ENCODE measurements at regions not wholly inside any gene's neighbourhood (a gene's known extent, or its start where the extent isn't known, plus 50 kb on each side); places are given as distances from the start of the nearest gene placed in this dataset.

DNA sequence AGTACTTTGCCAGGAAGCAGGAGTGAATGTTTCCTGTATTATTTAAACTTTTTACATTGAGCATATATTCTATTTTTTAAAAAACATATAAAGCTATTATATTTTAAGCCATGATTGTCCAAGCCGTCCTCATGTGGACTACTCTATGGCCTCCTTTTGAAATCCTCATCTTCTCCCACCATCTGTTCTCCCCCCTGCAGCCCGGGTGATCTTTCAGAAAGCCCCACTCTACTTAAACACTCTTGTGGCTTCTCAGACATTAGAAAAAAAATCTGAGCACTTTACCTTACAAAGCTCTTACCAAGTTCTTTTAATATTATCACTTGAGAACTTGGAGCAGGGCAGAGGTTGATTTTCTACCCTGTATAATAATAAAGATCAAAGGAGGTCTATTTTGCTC is 95.4 kb downstream of the CAVIN4 start:
- H3K9me3 Mint-ChIP-seq: no peaks in the 10 kb centered on the region
- no peaks in the 10 kb centered on the region for H3K36me3 Mint-ChIP-seq (ENCODE audit: low read depth)
- CTCF ChIA-PET: interaction anchor here (0.6 kb wide), 1 partner anchor 1424 kb away, joined by 3 read pairs; no protein-coding TSS in a partner anchor
- no peak for DNase-seq
- intact Hi-C loops (cut with micrococcal nuclease): no loop called here
- no peak overlapping the region for H3K27ac Mint-ChIP-seq
- peaks cover 4% of the 10 kb centered on the region for H3K27me3 Mint-ChIP-seq (ENCODE audit: low read depth)
- H3K4me3 Mint-ChIP-seq: no peak overlapping the region
- no peaks in the 10 kb centered on the region for H3K4me1 Mint-ChIP-seq (ENCODE audit: low read depth)

DNA sequence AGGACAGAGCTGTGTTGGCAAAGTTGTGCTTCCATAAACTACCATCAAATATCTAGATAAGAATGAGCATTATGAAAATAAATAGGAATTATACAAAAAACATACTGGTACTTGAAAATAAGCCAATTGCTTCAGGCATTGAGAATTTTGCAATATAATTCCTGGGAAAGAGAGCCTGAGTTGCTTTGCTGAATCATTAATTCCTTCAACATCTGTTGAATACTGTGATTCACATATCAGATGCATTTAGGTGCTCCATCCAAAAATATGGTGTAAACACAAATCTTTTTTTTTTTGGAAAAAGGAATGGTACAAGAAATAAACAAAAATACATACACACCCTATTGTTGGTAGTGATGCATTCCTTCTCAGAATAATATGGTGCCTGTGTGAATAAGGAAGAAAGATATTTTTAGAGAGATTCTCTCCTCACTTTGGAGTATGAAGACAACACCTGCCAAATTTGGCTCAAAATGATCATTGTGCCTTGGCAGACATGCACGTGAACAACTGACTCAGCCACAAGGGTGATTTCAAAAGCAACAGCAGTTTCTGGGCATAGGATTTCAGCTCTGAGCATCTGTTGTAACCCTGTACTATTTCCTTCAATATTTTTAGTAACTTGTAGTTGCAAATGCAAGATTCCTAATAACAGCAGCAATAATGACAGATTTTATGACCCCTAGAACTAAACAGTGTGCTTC is 96.7 kb downstream of the CAVIN4 start:
- CTCF ChIA-PET: no interaction called here
- no peaks in the 10 kb centered on the region for H3K4me1 Mint-ChIP-seq (ENCODE audit: low read depth)
- peaks cover 2% of the 10 kb centered on the region for H3K27me3 Mint-ChIP-seq (ENCODE audit: low read depth)
- no peak for DNase-seq
- H3K9me3 Mint-ChIP-seq: no peaks in the 10 kb centered on the region
- H3K4me3 Mint-ChIP-seq: no peak overlapping the region
- intact Hi-C loops (cut with micrococcal nuclease): no loop called here
- no peaks in the 10 kb centered on the region for H3K36me3 Mint-ChIP-seq (ENCODE audit: low read depth)
- no peak overlapping the region for H3K27ac Mint-ChIP-seq

DNA sequence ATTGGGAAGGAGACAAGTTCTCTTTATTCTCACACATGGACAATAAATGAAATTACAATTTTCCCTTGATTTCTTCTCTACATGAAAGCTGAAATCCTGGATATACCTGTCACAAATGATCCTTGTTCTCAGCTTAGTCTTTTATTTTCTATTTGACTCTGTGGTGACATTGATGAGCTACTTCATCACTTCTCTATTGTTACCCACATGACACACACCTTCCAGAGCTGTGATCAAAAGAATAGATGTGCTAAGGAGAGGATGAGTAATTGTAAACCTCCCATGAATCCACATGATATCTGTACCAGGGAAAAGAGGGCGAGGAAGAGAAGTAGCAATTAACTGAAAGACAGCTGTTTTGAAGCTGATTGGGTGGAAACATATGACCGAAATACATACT is 102.0 kb downstream of the CAVIN4 start:
- intact Hi-C loops (cut with micrococcal nuclease): no loop called here
- no peaks in the 10 kb centered on the region for H3K9me3 Mint-ChIP-seq
- H3K4me3 Mint-ChIP-seq: no peak overlapping the region
- DNase-seq: no peak
- CTCF ChIA-PET: interaction anchor here (1.4 to 1.6 kb wide), 2 partner anchors 21 to 34 kb away, joined by 5 to 6 read pairs; no protein-coding TSS in a partner anchor
- no peaks in the 10 kb centered on the region for H3K27me3 Mint-ChIP-seq (ENCODE audit: low read depth)
- H3K36me3 Mint-ChIP-seq (ENCODE audit: low read depth): no peaks in the 10 kb centered on the region
- no peaks in the 10 kb centered on the region for H3K4me1 Mint-ChIP-seq (ENCODE audit: low read depth)
- no peak overlapping the region for H3K27ac Mint-ChIP-seq

DNA sequence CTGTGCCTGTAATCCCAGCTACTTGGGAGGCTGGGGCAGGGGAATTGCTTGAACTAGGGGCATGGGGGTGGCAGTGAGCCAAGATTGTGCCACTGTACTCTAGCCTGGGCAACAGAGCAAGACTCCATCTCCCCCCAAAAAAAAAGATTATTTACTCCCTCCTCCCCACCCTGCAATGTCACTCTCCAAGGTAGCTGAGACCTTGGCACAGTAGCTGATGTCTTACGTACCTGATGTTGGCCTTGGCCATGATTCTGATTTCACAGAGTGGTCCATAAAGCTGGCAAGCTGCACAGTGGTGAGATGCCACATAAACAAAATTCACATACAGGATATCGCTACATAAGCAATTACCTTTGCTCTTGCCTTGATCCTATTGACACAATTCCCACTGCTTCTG is 108.5 kb downstream of the CAVIN4 start:
- CTCF ChIA-PET: interaction anchor here (0.6 kb wide), 1 partner anchor 32 kb away, joined by 3 read pairs; no protein-coding TSS in a partner anchor
- Mint-ChIP-seq H3K4me1 (ENCODE audit: low read depth) (peaks cover 3% of the 10 kb centered on the region), H3K36me3 (ENCODE audit: low read depth) (no peaks in the 10 kb centered on the region), H3K27ac (no peak overlapping the region), H3K4me3 (no peak overlapping the region), H3K9me3 (no peaks in the 10 kb centered on the region), H3K27me3 (ENCODE audit: low read depth) (peaks cover 20% of the 10 kb centered on the region)
- intact Hi-C loops (cut with micrococcal nuclease): no loop called here
- no peak for DNase-seq

DNA sequence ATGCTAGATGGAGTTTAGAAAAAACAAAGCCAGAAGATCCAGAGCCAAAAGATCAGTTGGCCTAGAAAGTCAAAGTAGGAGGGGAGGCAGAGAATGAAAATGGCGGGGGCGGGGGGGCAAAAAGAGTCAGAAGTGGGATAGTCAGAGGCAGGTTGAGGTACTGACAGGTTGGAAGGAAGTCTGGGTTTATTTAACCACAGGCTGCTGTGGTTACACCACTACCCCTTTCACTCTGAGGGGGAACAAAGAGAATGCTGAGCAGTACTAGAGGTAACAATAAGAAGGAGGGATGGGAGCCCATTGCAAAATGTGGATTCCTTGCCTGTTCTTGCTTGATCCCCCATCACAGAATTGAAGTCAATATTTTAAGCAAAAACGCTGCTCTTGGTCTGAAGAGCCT is 111.8 kb downstream of the CAVIN4 start:
- Mint-ChIP-seq H3K27me3 (ENCODE audit: low read depth) (peaks cover 20% of the 10 kb centered on the region), H3K9me3 (no peaks in the 10 kb centered on the region), H3K4me3 (no peak overlapping the region), H3K4me1 (ENCODE audit: low read depth) (peaks cover 3% of the 10 kb centered on the region), H3K27ac (no peak overlapping the region), H3K36me3 (ENCODE audit: low read depth) (no peaks in the 10 kb centered on the region)
- intact Hi-C loops (cut with micrococcal nuclease): no loop called here
- DNase-seq: no peak
- CTCF ChIA-PET: no interaction called here

DNA sequence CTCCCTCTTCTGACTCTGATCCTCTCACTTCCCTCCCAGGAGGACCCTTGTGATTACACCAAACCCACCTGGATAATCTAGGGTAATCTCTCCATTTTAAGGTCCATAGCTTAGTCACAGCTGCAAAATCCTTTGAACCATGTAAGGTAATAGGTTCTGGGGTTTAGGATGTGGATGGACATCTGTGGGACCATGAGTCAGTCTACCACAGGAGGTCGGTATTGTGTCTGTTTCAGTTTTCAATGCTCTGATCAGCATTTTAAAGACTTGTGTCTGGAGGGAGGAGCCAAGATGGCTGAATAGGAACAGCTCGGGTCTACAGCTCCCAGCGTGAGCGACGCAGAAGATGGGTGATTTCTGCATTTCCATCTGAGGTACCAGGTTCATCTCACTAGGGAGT is 112.6 kb downstream of the CAVIN4 start:
- Mint-ChIP-seq H3K4me3 (no peak overlapping the region), H3K36me3 (ENCODE audit: low read depth) (no peaks in the 10 kb centered on the region), H3K27ac (no peak overlapping the region), H3K27me3 (ENCODE audit: low read depth) (peaks cover 20% of the 10 kb centered on the region), H3K9me3 (no peaks in the 10 kb centered on the region), H3K4me1 (ENCODE audit: low read depth) (peaks cover 3% of the 10 kb centered on the region)
- CTCF ChIA-PET: no interaction called here
- no peak for DNase-seq
- intact Hi-C loops (cut with micrococcal nuclease): no loop called here

DNA sequence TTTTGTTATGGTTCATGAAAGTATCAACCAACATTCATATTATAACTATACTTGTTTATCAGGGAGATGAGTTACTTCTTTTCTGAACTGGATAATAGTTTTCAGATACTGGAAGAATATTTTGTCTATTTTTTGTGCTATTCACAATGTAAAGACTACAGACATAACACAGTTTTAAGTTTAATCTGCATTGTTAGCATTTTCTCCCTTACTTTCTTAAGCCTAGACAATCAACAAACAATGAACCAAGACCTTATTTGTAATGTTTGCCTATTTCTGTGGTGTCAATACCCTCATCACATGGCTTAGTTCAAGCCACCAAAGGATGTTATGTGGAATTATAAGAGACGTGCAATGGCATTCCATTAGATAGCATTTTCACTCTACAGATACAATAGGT is 119.5 kb downstream of the CAVIN4 start:
- CTCF ChIA-PET: no interaction called here
- H3K9me3 Mint-ChIP-seq: no peaks in the 10 kb centered on the region

DNA sequence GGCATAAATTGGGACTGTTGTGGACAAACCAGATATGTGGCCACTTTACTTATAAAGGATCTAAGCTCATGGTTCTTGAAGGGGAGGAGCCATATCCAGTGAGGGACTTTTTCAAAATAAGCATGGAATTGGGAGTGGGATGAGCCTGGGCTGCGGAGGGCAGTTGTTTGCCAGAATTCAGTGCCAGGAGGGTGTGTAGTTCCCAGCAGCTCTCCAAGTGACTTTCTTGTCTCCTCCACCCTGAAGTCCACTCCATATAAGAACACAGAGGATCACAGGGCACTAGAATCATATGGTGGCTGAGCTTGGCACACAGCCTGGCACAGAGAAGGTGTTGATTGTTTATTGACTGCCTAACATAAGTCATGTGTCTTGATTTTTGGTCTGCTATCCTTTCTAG is 121.1 kb downstream of the CAVIN4 start:
- Mint-ChIP-seq H3K27me3 (ENCODE audit: low read depth) (no peaks in the 10 kb centered on the region), H3K4me3 (no peak overlapping the region), H3K9me3 (no peaks in the 10 kb centered on the region), H3K4me1 (ENCODE audit: low read depth) (no peaks in the 10 kb centered on the region), H3K27ac (no peak overlapping the region), H3K36me3 (ENCODE audit: low read depth) (no peaks in the 10 kb centered on the region)
- intact Hi-C loops (cut with micrococcal nuclease): no loop called here
- CTCF ChIA-PET: interaction anchor here (0.6 to 1.0 kb wide), 2 partner anchors 10 to 501 kb away, joined by 4 to 5 read pairs; no protein-coding TSS in a partner anchor
- DNase-seq: no peak

More for the DNA sequence above, 119.5 kb downstream of the CAVIN4 start:
- Mint-ChIP-seq H3K27ac (no peak overlapping the region), H3K27me3 (ENCODE audit: low read depth) (no peaks in the 10 kb centered on the region), H3K4me3 (no peak overlapping the region), H3K4me1 (ENCODE audit: low read depth) (no peaks in the 10 kb centered on the region), H3K36me3 (ENCODE audit: low read depth) (no peaks in the 10 kb centered on the region)
- no peak for DNase-seq
- intact Hi-C loops (cut with micrococcal nuclease): no loop called here

DNA sequence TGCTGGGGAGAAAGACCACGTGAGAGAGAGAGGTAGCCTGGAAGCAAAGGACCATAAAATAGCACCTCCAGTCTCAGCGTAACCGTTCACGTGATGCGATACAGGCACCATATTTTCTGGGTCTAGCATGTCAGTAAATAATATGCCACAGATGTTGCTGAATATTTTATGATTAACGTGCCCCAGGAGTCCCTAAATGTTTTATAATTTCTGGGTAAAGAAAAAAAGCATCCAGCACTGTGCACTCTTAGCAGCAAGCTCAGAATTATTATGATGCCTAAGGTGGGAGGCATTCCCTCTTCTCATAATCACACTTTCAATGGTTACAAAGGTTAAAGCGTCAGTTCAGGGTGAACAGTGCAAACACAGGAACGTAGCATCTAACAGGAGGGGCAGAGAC is 121.8 kb downstream of the CAVIN4 start:
- no peaks in the 10 kb centered on the region for H3K36me3 Mint-ChIP-seq (ENCODE audit: low read depth)
- DNase-seq: no peak
- no peaks in the 10 kb centered on the region for H3K4me1 Mint-ChIP-seq (ENCODE audit: low read depth)
- intact Hi-C loops (cut with micrococcal nuclease): loop anchor here (1.0 kb wide), 1 partner anchor 612 kb away; no protein-coding TSS in a partner anchor
- H3K27ac Mint-ChIP-seq: no peak overlapping the region
- H3K4me3 Mint-ChIP-seq: no peak overlapping the region
- no peaks in the 10 kb centered on the region for H3K27me3 Mint-ChIP-seq (ENCODE audit: low read depth)
- H3K9me3 Mint-ChIP-seq: no peaks in the 10 kb centered on the region
- CTCF ChIA-PET: interaction anchor here (0.6 to 1.4 kb wide), 3 partner anchors 51 to 501 kb away, joined by 3 to 4 read pairs (median 3); no protein-coding TSS in a partner anchor

DNA sequence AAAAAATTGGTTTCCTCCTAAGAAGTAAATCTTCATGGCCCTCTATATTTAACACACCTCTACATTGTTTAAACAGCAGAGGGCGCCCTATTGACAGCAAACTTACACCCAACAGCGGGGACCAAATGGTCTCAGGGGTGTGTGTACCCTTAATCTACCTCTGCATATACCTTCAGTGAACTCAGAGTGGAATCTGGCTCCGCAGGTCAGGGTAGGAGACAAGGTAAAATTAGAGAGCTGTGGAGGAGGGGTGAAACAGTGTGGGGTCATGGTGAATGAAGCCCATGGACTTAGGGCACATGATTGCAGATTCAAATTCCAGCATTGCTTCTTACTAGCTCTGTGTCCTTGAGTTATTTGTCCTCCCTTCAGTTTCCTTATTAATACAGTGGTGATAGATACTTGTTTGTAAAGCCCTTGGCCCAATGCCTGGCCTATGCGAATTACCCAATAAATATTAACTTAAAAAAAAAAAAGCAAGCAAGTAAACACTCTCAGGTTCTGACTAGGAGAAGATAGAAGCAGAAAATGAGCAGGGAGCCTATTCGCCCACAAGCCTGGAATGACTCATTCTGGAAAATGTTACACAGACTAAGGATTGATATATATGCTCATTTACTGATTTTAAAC is 122.9 kb downstream of the CAVIN4 start:
- Mint-ChIP-seq H3K27ac (no peak overlapping the region), H3K36me3 (ENCODE audit: low read depth) (no peaks in the 10 kb centered on the region), H3K27me3 (ENCODE audit: low read depth) (no peaks in the 10 kb centered on the region), H3K9me3 (peaks cover under 1% of the 10 kb centered on the region), H3K4me1 (ENCODE audit: low read depth) (no peaks in the 10 kb centered on the region), H3K4me3 (no peak overlapping the region)
- intact Hi-C loops (cut with micrococcal nuclease): loop anchor here (1.0 kb wide), 1 partner anchor 610 kb away; no protein-coding TSS in a partner anchor
- CTCF ChIA-PET: interaction anchor here (0.6 to 2.7 kb wide), 9 partner anchors 10 to 748 kb away, joined by 3 to 13 read pairs (median 3); no protein-coding TSS in a partner anchor
- DNase-seq: peak; percentile 9

DNA sequence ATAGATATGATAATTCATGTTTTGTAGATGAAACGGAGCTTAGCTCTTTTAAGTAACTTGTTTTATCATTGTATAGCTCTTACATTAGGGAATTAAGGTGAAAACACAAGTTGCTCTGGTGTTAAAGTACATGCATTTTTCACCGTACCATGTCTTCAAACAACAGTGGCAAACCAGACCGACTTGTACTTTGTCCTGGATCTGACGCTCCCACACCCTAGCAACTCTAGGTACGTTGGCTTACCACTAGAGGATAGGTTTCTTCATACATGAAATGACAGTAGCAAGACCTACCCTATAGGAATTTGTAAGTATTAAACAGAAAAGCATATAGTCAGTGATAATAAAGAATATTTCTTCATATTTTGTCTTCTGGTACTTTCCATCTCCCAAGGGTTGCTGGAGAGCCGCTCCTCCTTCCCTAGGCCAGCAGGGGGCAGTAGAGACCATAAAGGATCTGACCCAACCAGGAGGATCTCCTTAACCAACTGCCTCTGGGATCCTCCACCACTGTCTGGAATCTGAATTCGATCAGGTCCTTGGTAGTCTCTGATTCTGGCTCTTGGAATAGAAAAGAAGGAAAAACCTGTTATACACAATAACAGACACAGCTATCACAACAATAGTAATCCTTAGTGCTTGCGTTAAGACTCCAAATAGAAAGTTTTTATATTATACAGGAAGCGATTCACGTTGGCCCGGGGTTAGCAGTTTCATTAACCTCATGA is 136.7 kb downstream of the CAVIN4 start:
- CTCF ChIA-PET: interaction anchor here (0.7 to 3.4 kb wide), 5 partner anchors 14 to 597 kb away, joined by 3 to 16 read pairs (median 5); no protein-coding TSS in a partner anchor
- Mint-ChIP-seq H3K4me1 (ENCODE audit: low read depth) (no peaks in the 10 kb centered on the region), H3K27ac (no peak overlapping the region), H3K27me3 (ENCODE audit: low read depth) (peaks cover 7% of the 10 kb centered on the region), H3K36me3 (ENCODE audit: low read depth) (peaks cover 2% of the 10 kb centered on the region), H3K4me3 (no peak overlapping the region), H3K9me3 (peaks cover 11% of the 10 kb centered on the region)
- intact Hi-C loops (cut with micrococcal nuclease): loop anchor here (1.0 to 5.0 kb wide), 3 partner anchors 112 to 818 kb away; partner anchors contain the start of gene RNF20
- peak; percentile 71 for DNase-seq

DNA sequence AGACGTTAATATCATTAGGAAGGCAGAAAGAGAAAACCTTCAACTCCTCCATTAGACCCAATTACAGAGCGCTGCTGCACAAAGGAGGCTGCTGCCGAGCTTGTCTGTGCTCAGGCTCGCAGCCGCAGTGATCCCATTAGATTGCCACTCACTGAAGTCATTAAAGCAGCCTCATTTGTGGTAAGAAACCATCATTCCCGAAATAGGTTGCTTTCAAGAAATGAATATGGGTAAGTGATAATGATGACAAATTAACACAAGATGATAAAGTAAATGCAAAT is 137.2 kb downstream of the CAVIN4 start:
- Mint-ChIP-seq H3K9me3 (peaks cover 11% of the 10 kb centered on the region), H3K4me3 (no peak overlapping the region), H3K27ac (no peak overlapping the region), H3K36me3 (ENCODE audit: low read depth) (peaks cover 2% of the 10 kb centered on the region), H3K4me1 (ENCODE audit: low read depth) (no peaks in the 10 kb centered on the region), H3K27me3 (ENCODE audit: low read depth) (peaks cover 6% of the 10 kb centered on the region)
- CTCF ChIA-PET: interaction anchor here (0.7 to 3.4 kb wide), 4 partner anchors 13 to 597 kb away, joined by 3 to 16 read pairs (median 6); no protein-coding TSS in a partner anchor
- intact Hi-C loops (cut with micrococcal nuclease): no loop called here
- DNase-seq: no peak

Measured in activated naive CD4-positive, alpha-beta T cell treated with anti-CD3 and anti-CD28 coated beads for 36 hours (primary cell).